Tibial artery (tissue), 4 donors: ENCODE measurements at regions not wholly inside any gene's neighbourhood (a gene's known extent, or its start where the extent isn't known, plus 50 kb on each side); places are given as distances from the start of the nearest gene placed in this dataset.

Source experiments
- DNase-seq, 2 donors: peaks; one replicate each; pipeline ENCODE4 v3.0.0-alpha.2; 2019
- H3K27ac ChIP-seq, 2 donors: fragments of 200-600 bp; sonication (generic) in 1 of 2; 1 replicate in 1 of 2; 2 replicates in 1 of 2; pipeline ENCODE4 v1.5.1; 2018 to 2019; ENCODE audit warnings: mild to moderate bottlenecking in 1 of 2
- H3K27me3 ChIP-seq, 2 donors: fragments of 200-600 bp; sonication (generic) in 1 of 2; one replicate each; pipeline versions ENCODE4 v1.5.1 to v1.6.0; 2016 to 2019
- H3K36me3 ChIP-seq, 3 donors: fragments of 200-600 bp; sonication (generic) in 2 of 3; one replicate each; pipeline ENCODE4 v1.5.1; 2016 to 2019; ENCODE audit warnings: mild to moderate bottlenecking in 2 of 3
- H3K4me1 ChIP-seq, 4 donors: fragments of 200-600 bp; sonication (generic) in 2 of 4; 1 replicate in 3 of 4; 2 replicates in 1 of 4; pipeline ENCODE4 v1.5.1; 2016 to 2019
- H3K4me3 ChIP-seq, 2 donors: fragments of 200-600 bp; sonication (generic) in 1 of 2; 1 replicate in 1 of 2; 2 replicates in 1 of 2; pipeline ENCODE4 v1.5.1; 2018 to 2019; ENCODE audit warnings: mild to moderate bottlenecking in 2 of 2
- H3K9me3 ChIP-seq, 3 donors: fragments of 200-600 bp; sonication (generic) in 1 of 3; one replicate each; pipeline ENCODE4 v1.5.1; 2016 to 2019
- CTCF ChIP-seq, 2 experiments: fragments of 200-600 bp in 1 of 2; fragments of 450-650 bp in 1 of 2; IDR thresholded peaks; one replicate each; pipeline ENCODE4 v1.5.1; 2017 to 2019; ENCODE audit warnings: antibody characterized with exemption in 2 of 2, mild to moderate bottlenecking in 1 of 2, moderate library complexity in 1 of 2
- intact Hi-C: fragments of 100-400 bp; cut with DNase I; formaldehyde crosslinking; loops from one replicate; pipeline ENCODE4 v1.15.0; 2023; ENCODE audit warnings: low total_unique reads

- TF ChIP-seq CTCF (IDR thresholded peaks at IDR 0.05), result no peak
- no peaks in the 10 kb centered on the region for H3K9me3 ChIP-seq
- no peak overlapping the region for H3K27ac ChIP-seq
- no peaks in the 10 kb centered on the region for H3K27me3 ChIP-seq
- no peak overlapping the region for H3K4me3 ChIP-seq
- H3K4me1 ChIP-seq, result no peaks in the 10 kb centered on the region
- intact Hi-C loops, result no loop called here
- H3K36me3 ChIP-seq, result no peaks in the 10 kb centered on the region
- no peak for DNase-seq
Observed at GRCh38 chr13:86689911-86690310, 890.7 kb upstream of the SLITRK6 start.

- no peak overlapping the region for H3K27ac ChIP-seq
- no peak overlapping the region for H3K4me3 ChIP-seq
- no peaks in the 10 kb centered on the region for H3K9me3 ChIP-seq
- DNase-seq, result no peak
- H3K4me1 ChIP-seq, result no peaks in the 10 kb centered on the region
- no peaks in the 10 kb centered on the region for H3K36me3 ChIP-seq
- no peaks in the 10 kb centered on the region for H3K27me3 ChIP-seq
- intact Hi-C loops, result no loop called here
- TF ChIP-seq CTCF (IDR thresholded peaks at IDR 0.05), result no peak
Observed at GRCh38 chr13:86692291-86692690, 893.1 kb upstream of the SLITRK6 start.

- no peak for TF ChIP-seq CTCF (IDR thresholded peaks at IDR 0.05)
- no peaks in the 10 kb centered on the region for H3K36me3 ChIP-seq
- H3K9me3 ChIP-seq, result no peaks in the 10 kb centered on the region
- no peak overlapping the region for H3K4me3 ChIP-seq
- H3K27me3 ChIP-seq, result no peaks in the 10 kb centered on the region
- H3K27ac ChIP-seq, result no peak overlapping the region
- no peak for DNase-seq
- H3K4me1 ChIP-seq, result no peaks in the 10 kb centered on the region
- intact Hi-C loops, result no loop called here
Observed at GRCh38 chr13:86710013-86710412, 910.8 kb upstream of the SLITRK6 start.

- Histone ChIP-seq H3K9me3 (no peaks in the 10 kb centered on the region), H3K27ac (no peak overlapping the region), H3K4me3 (no peak overlapping the region), H3K27me3 (no peaks in the 10 kb centered on the region), H3K4me1 (no peaks in the 10 kb centered on the region), H3K36me3 (no peaks in the 10 kb centered on the region)
- DNase-seq, result no peak
- no peak for TF ChIP-seq CTCF (IDR thresholded peaks at IDR 0.05)
- intact Hi-C loops, result no loop called here
Observed at GRCh38 chr13:86710896-86711295, 911.7 kb upstream of the SLITRK6 start.

GRCh38 chr13:86714495-86714894 is 915.3 kb upstream of the SLITRK6 start:
- Histone ChIP-seq H3K4me1 (no peaks in the 10 kb centered on the region), H3K9me3 (no peaks in the 10 kb centered on the region), H3K27me3 (no peaks in the 10 kb centered on the region), H3K4me3 (no peak overlapping the region), H3K36me3 (no peaks in the 10 kb centered on the region), H3K27ac (no peak overlapping the region)
- TF ChIP-seq CTCF (IDR thresholded peaks at IDR 0.05), result no peak
- intact Hi-C loops, result no loop called here
- DNase-seq, result no peak

- no peaks in the 10 kb centered on the region for H3K36me3 ChIP-seq
- H3K4me3 ChIP-seq, result no peak overlapping the region
- no peak overlapping the region for H3K27ac ChIP-seq
- no peak for TF ChIP-seq CTCF (IDR thresholded peaks at IDR 0.05)
- H3K9me3 ChIP-seq, result no peaks in the 10 kb centered on the region
- intact Hi-C loops, result no loop called here
- H3K4me1 ChIP-seq, result no peaks in the 10 kb centered on the region
- no peak for DNase-seq
- H3K27me3 ChIP-seq, result no peaks in the 10 kb centered on the region
Observed at GRCh38 chr13:86725105-86725504, 925.9 kb upstream of the SLITRK6 start.
